H1 (cell line): ENCODE measurements at regions not wholly inside any gene's neighbourhood (a gene's known extent, or its start where the extent isn't known, plus 50 kb on each side); places are given as distances from the start of the nearest gene placed in this dataset.

Experiments
- ASH2L ChIP-seq: fragments of 200-600, 300-600 bp; sonication (generic); IDR thresholded peaks from one replicate; pipeline ENCODE4 v1.7.1; 2017; ENCODE audit warnings: low read length
- CBX5 ChIP-seq: fragments of 300-800, 300-1000 bp; sonication (generic); IDR thresholded peaks from 2 replicates; pipeline ENCODE4 v1.7.1; 2016; ENCODE audit warnings: antibody characterized with exemption, low read length, low read depth
- JUND ChIP-seq: IDR thresholded peaks from 2 replicates; pipeline ENCODE4 v1.6.1; 2011; ENCODE audit warnings: mild to moderate bottlenecking, improper control_type of control experiment, low read length
- RAD21 ChIP-seq, 2 experiments: IDR thresholded peaks in 1 of 2; conservative IDR thresholded peaks in 1 of 2; 2 replicates each; pipeline ENCODE4 v1.6.1; 2011; ENCODE audit warnings: low read depth in 2 of 2, low read length in 2 of 2, improper control_type of control experiment in 1 of 2, inconsistent platforms in 1 of 2, mild to moderate bottlenecking in 1 of 2, moderate library complexity in 1 of 2
- RFX5 ChIP-seq: IDR thresholded peaks from 2 replicates; pipeline ENCODE4 v1.6.1; 2011; ENCODE audit warnings: low read depth, low read length, improper control_type of control experiment, borderline replicate concordance
- TAF7 ChIP-seq: optimal IDR thresholded peaks from 2 replicates; pipeline ENCODE3; 2011; ENCODE audit warnings: low read depth, mild to moderate bottlenecking, inconsistent platforms, low read length, moderate library complexity, borderline replicate concordance
- YY1 ChIP-seq: IDR thresholded peaks from 2 replicates; pipeline ENCODE4 v1.6.1; 2011; ENCODE audit warnings: low read depth, mild to moderate bottlenecking, low read length
- TF ChIP-seq, protein P1 (sequence below): IDR thresholded peaks from 2 replicates; pipeline ENCODE4 v1.6.1; 2012; ENCODE audit warnings: inconsistent platforms
- TF ChIP-seq, protein P2 (sequence below): fragments of 300-600 bp; sonication (generic); IDR thresholded peaks from 2 replicates; pipeline ENCODE4 v1.7.1; 2012; ENCODE audit warnings: low read length, moderate library complexity, mild to moderate bottlenecking, inconsistent platforms; ENCODE audit not compliant: insufficient replicate concordance

DNA sequence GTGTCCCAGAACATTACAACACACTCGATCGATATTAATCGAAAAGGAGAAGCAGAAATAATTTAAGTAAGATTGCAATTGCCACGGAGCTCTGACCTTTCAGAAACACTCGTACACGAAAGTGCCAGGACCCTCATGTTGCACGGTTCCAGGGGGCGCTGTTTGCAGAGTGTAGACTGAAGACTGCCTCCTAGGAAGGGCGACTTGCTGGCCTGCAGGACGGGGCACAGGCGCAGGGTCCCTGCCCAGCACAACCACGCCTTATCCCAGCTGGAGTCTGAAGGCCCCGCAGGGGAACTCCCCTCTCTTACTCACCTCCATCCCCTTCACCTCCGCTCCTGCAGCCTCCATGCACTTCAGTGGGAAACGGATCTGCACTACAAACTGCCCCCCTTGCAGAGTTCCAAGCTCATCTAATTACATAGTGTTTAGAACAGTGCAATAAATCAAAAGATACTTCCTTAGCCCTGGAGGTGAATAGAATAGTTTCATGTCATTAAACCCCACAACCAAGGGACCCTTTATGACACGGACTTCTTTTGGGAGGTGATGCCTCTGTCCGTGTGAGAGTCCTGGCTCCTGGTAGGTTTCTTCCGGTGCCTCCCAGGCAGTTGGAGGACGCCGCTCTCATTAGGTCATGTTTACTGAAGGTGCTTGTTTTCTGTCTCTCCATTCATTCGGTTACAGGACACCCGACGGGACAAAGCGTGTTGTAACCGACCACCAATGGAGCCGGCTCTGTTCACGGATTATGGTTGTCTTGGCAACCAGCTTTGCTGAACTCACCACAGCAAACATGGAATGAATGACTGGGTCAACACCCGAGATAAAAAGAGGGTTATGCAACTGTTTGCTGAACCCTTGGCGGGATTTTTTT, 262.2 kb downstream of the BAMBI start (continued):
- TF ChIP-seq RFX5 = no peak
- TF ChIP-seq ASH2L = peak; percentile 90
- TF ChIP-seq JUND = peak; percentile 13; the same call in 1 of the 2 replicates
- TF ChIP-seq, protein P1, sequence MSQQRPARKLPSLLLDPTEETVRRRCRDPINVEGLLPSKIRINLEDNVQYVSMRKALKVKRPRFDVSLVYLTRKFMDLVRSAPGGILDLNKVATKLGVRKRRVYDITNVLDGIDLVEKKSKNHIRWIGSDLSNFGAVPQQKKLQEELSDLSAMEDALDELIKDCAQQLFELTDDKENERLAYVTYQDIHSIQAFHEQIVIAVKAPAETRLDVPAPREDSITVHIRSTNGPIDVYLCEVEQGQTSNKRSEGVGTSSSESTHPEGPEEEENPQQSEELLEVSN = no peak
- TF ChIP-seq RAD21 (IDR thresholded peaks at IDR 0.05 in 1 of 2, conservative IDR thresholded peaks at IDR 0.05 in 1 of 2; ENCODE audit: low read depth in 2 of 2, low read length in 2 of 2) = peak; percentile 56 to 68
- TF ChIP-seq YY1 = peak; percentile 39; the same call in 1 of the 2 replicates
- TF ChIP-seq CBX5 = no peak
- no peak for TF ChIP-seq TAF7
- TF ChIP-seq, protein P2, sequence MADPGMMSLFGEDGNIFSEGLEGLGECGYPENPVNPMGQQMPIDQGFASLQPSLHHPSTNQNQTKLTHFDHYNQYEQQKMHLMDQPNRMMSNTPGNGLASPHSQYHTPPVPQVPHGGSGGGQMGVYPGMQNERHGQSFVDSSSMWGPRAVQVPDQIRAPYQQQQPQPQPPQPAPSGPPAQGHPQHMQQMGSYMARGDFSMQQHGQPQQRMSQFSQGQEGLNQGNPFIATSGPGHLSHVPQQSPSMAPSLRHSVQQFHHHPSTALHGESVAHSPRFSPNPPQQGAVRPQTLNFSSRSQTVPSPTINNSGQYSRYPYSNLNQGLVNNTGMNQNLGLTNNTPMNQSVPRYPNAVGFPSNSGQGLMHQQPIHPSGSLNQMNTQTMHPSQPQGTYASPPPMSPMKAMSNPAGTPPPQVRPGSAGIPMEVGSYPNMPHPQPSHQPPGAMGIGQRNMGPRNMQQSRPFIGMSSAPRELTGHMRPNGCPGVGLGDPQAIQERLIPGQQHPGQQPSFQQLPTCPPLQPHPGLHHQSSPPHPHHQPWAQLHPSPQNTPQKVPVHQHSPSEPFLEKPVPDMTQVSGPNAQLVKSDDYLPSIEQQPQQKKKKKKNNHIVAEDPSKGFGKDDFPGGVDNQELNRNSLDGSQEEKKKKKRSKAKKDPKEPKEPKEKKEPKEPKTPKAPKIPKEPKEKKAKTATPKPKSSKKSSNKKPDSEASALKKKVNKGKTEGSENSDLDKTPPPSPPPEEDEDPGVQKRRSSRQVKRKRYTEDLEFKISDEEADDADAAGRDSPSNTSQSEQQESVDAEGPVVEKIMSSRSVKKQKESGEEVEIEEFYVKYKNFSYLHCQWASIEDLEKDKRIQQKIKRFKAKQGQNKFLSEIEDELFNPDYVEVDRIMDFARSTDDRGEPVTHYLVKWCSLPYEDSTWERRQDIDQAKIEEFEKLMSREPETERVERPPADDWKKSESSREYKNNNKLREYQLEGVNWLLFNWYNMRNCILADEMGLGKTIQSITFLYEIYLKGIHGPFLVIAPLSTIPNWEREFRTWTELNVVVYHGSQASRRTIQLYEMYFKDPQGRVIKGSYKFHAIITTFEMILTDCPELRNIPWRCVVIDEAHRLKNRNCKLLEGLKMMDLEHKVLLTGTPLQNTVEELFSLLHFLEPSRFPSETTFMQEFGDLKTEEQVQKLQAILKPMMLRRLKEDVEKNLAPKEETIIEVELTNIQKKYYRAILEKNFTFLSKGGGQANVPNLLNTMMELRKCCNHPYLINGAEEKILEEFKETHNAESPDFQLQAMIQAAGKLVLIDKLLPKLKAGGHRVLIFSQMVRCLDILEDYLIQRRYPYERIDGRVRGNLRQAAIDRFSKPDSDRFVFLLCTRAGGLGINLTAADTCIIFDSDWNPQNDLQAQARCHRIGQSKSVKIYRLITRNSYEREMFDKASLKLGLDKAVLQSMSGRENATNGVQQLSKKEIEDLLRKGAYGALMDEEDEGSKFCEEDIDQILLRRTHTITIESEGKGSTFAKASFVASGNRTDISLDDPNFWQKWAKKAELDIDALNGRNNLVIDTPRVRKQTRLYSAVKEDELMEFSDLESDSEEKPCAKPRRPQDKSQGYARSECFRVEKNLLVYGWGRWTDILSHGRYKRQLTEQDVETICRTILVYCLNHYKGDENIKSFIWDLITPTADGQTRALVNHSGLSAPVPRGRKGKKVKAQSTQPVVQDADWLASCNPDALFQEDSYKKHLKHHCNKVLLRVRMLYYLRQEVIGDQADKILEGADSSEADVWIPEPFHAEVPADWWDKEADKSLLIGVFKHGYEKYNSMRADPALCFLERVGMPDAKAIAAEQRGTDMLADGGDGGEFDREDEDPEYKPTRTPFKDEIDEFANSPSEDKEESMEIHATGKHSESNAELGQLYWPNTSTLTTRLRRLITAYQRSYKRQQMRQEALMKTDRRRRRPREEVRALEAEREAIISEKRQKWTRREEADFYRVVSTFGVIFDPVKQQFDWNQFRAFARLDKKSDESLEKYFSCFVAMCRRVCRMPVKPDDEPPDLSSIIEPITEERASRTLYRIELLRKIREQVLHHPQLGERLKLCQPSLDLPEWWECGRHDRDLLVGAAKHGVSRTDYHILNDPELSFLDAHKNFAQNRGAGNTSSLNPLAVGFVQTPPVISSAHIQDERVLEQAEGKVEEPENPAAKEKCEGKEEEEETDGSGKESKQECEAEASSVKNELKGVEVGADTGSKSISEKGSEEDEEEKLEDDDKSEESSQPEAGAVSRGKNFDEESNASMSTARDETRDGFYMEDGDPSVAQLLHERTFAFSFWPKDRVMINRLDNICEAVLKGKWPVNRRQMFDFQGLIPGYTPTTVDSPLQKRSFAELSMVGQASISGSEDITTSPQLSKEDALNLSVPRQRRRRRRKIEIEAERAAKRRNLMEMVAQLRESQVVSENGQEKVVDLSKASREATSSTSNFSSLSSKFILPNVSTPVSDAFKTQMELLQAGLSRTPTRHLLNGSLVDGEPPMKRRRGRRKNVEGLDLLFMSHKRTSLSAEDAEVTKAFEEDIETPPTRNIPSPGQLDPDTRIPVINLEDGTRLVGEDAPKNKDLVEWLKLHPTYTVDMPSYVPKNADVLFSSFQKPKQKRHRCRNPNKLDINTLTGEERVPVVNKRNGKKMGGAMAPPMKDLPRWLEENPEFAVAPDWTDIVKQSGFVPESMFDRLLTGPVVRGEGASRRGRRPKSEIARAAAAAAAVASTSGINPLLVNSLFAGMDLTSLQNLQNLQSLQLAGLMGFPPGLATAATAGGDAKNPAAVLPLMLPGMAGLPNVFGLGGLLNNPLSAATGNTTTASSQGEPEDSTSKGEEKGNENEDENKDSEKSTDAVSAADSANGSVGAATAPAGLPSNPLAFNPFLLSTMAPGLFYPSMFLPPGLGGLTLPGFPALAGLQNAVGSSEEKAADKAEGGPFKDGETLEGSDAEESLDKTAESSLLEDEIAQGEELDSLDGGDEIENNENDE = no peak
